ENCODE measurements at regions not wholly inside any gene's neighbourhood (a gene's known extent, or its start where the extent isn't known, plus 50 kb on each side); places are given as distances from the start of the nearest gene placed in this dataset.

GRCh38 chr4:57580710-57581599 is 470.8 kb upstream of the IGFBP7 start:
- no peaks in the 10 kb centered on the region for H4K20me1 ChIP-seq (ENCODE audit: insufficient read depth)
- H3K36me3 ChIP-seq (ENCODE audit: insufficient read depth, low read length), result no peaks in the 10 kb centered on the region
- no peak overlapping the region for H3K9ac ChIP-seq (ENCODE audit: low read length)
- no peak overlapping the region for H3K4me3 ChIP-seq (ENCODE audit: low read length)
- no peaks in the 10 kb centered on the region for H3K9me2 ChIP-seq (ENCODE audit: insufficient read depth, low read length)
- TF ChIP-seq CTCF (IDR thresholded peaks at IDR 0.05; ENCODE audit: poor library complexity, severe bottlenecking), result no peak
- TF ChIP-seq REST (IDR thresholded peaks at IDR 0.05; ENCODE audit: borderline replicate concordance), result no peak
- no peak for TF ChIP-seq POLR2AphosphoS5 (IDR thresholded peaks at IDR 0.05)
- no peak for TF ChIP-seq TAF1 (IDR thresholded peaks at IDR 0.05; ENCODE audit: low read depth)
- no peak for TF ChIP-seq EZH2 (IDR thresholded peaks at IDR 0.05; ENCODE audit: borderline replicate concordance, insufficient read depth, low read length, poor library complexity, severe bottlenecking)
- no peak for TF ChIP-seq EP300 (conservative IDR thresholded peaks at IDR 0.05; ENCODE audit: poor library complexity, severe bottlenecking)
- TF ChIP-seq SMC3 (conservative IDR thresholded peaks at IDR 0.05; ENCODE audit: poor library complexity), result no peak
- H2AFZ ChIP-seq (ENCODE audit: low read depth, low read length), result no peak overlapping the region
- no peaks in the 10 kb centered on the region for H3K79me2 ChIP-seq (replicated peaks; ENCODE audit: insufficient read depth, low read length)
- H3K27me3 ChIP-seq (ENCODE audit: insufficient read depth, low read depth, low read length), result no peaks in the 10 kb centered on the region
- no peak overlapping the region for H3K4me2 ChIP-seq (ENCODE audit: low read length)
- no peak overlapping the region for H3K27ac ChIP-seq (ENCODE audit: low read length)
- H3K9me3 ChIP-seq (ENCODE audit: low read length), result peaks cover 3% of the 10 kb centered on the region
- no peaks in the 10 kb centered on the region for H3F3A ChIP-seq (ENCODE audit: insufficient read depth, low read length, poor library complexity, severe bottlenecking)

GRCh38 chr4:57575426-57575825 is 465.2 kb upstream of the IGFBP7 start:
- H3K9ac ChIP-seq (ENCODE audit: low read length), result no peak overlapping the region

More at GRCh38 chr4:57575426-57575825, 465.2 kb upstream of the IGFBP7 start:
- no peak overlapping the region for H2AFZ ChIP-seq (ENCODE audit: low read depth, low read length)
- peaks cover 3% of the 10 kb centered on the region for H3K9me3 ChIP-seq (ENCODE audit: low read length)
- no peaks in the 10 kb centered on the region for H4K20me1 ChIP-seq (ENCODE audit: insufficient read depth)
- no peak for TF ChIP-seq SMC3 (conservative IDR thresholded peaks at IDR 0.05; ENCODE audit: poor library complexity)
- TF ChIP-seq REST (IDR thresholded peaks at IDR 0.05; ENCODE audit: borderline replicate concordance), result no peak
- TF ChIP-seq CTCF (IDR thresholded peaks at IDR 0.05; ENCODE audit: poor library complexity, severe bottlenecking), result no peak
- no peak for TF ChIP-seq POLR2AphosphoS5 (IDR thresholded peaks at IDR 0.05)
- no peak for TF ChIP-seq MXI1 (conservative IDR thresholded peaks at IDR 0.05; ENCODE audit: poor library complexity, severe bottlenecking)
- no peak for TF ChIP-seq TAF1 (IDR thresholded peaks at IDR 0.05; ENCODE audit: low read depth)
- TF ChIP-seq RAD21 (conservative IDR thresholded peaks at IDR 0.05), result no peak
- TF ChIP-seq EP300 (conservative IDR thresholded peaks at IDR 0.05; ENCODE audit: poor library complexity, severe bottlenecking), result no peak
- no peak for TF ChIP-seq EZH2 (IDR thresholded peaks at IDR 0.05; ENCODE audit: borderline replicate concordance, insufficient read depth, low read length, poor library complexity, severe bottlenecking)
- H3F3A ChIP-seq (ENCODE audit: insufficient read depth, low read length, poor library complexity, severe bottlenecking), result no peaks in the 10 kb centered on the region
- H3K27ac ChIP-seq (ENCODE audit: low read length), result no peak overlapping the region
- no peaks in the 10 kb centered on the region for H3K27me3 ChIP-seq (ENCODE audit: insufficient read depth, low read depth, low read length)
- H3K79me2 ChIP-seq (replicated peaks; ENCODE audit: insufficient read depth, low read length), result no peaks in the 10 kb centered on the region
- H3K4me2 ChIP-seq (ENCODE audit: low read length), result no peak overlapping the region
- no peaks in the 10 kb centered on the region for H3K36me3 ChIP-seq (ENCODE audit: insufficient read depth, low read length)
- no peaks in the 10 kb centered on the region for H3K9me2 ChIP-seq (ENCODE audit: insufficient read depth, low read length)
- no peak overlapping the region for H3K4me3 ChIP-seq (ENCODE audit: low read length)
